AG04449 (cell line): ENCODE measurements at regions not wholly inside any gene's neighbourhood (a gene's known extent, or its start where the extent isn't known, plus 50 kb on each side); places are given as distances from the start of the nearest gene placed in this dataset.

ENCODE experiments used
- CTCF ChIA-PET: fragments of 350-600 bp; formaldehyde crosslinking; extraction: SDS; loops from one replicate; lab custom pipeline; 2021; ENCODE audit warnings: antibody characterized with exemption; lab: Yijun Ruan, JAX
- POLR2A ChIA-PET: fragments of 400-600, 350-600 bp; formaldehyde crosslinking; extraction: SDS; loops from one replicate; lab custom pipeline; 2020; ENCODE audit warnings: antibody characterized with exemption, inconsistent platforms; lab: Yijun Ruan, JAX
- DNase-seq: peaks from one replicate; pipeline ENCODE4 v3.0.0-alpha.2; 2010; ENCODE audit warnings: low read depth, low spot score
- H3K4me3 ChIP-seq: 2 replicates; pipeline ENCODE4 v1.5.1; 2011; ENCODE audit warnings: low read depth, mild to moderate bottlenecking, control low read depth, low read length
- TF ChIP-seq, protein P1 (sequence below): IDR thresholded peaks from one replicate; pipeline ENCODE4 v1.5.1; 2011; ENCODE audit warnings: mild to moderate bottlenecking, moderate library complexity, low read length, control low read depth, inconsistent platforms; ENCODE audit not compliant: insufficient read depth; ENCODE audit errors: missing control alignments

- CTCF ChIA-PET, result no interaction called here
- H3K4me3 ChIP-seq, result no peak overlapping the region
- TF ChIP-seq, protein P1, sequence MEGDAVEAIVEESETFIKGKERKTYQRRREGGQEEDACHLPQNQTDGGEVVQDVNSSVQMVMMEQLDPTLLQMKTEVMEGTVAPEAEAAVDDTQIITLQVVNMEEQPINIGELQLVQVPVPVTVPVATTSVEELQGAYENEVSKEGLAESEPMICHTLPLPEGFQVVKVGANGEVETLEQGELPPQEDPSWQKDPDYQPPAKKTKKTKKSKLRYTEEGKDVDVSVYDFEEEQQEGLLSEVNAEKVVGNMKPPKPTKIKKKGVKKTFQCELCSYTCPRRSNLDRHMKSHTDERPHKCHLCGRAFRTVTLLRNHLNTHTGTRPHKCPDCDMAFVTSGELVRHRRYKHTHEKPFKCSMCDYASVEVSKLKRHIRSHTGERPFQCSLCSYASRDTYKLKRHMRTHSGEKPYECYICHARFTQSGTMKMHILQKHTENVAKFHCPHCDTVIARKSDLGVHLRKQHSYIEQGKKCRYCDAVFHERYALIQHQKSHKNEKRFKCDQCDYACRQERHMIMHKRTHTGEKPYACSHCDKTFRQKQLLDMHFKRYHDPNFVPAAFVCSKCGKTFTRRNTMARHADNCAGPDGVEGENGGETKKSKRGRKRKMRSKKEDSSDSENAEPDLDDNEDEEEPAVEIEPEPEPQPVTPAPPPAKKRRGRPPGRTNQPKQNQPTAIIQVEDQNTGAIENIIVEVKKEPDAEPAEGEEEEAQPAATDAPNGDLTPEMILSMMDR, result no peak
- no peak for DNase-seq
- POLR2A ChIA-PET, result interaction anchor here (0.6 kb wide), 1 partner anchor 607 kb away, joined by 4 read pairs; no protein-coding TSS in a partner anchor
Measured at GRCh38 chr12:43162138-43162537, 389.9 kb downstream of the ADAMTS20 start.

GRCh38 chr12:43159506-43159905 is 392.5 kb downstream of the ADAMTS20 start:
- ChIA-PET CTCF (interaction anchor here (1.5 kb wide), 1 partner anchor 10 kb away, joined by 3 read pairs; no protein-coding TSS in a partner anchor), POLR2A (no interaction called here)
- no peak overlapping the region for H3K4me3 ChIP-seq
- TF ChIP-seq, protein P1, result no peak
- no peak for DNase-seq

- no peak for DNase-seq
- CTCF ChIA-PET, result no interaction called here
- POLR2A ChIA-PET, result no interaction called here
- no peak overlapping the region for H3K4me3 ChIP-seq
- TF ChIP-seq, protein P1, result no peak
Measured at GRCh38 chr12:43158126-43158525, 393.9 kb downstream of the ADAMTS20 start.

GRCh38 chr12:43155376-43155775 is 396.6 kb downstream of the ADAMTS20 start:
- TF ChIP-seq, protein P1, result no peak
- no peak for DNase-seq
- POLR2A ChIA-PET, result no interaction called here
- CTCF ChIA-PET, result no interaction called here
- H3K4me3 ChIP-seq, result no peak overlapping the region

DNA sequence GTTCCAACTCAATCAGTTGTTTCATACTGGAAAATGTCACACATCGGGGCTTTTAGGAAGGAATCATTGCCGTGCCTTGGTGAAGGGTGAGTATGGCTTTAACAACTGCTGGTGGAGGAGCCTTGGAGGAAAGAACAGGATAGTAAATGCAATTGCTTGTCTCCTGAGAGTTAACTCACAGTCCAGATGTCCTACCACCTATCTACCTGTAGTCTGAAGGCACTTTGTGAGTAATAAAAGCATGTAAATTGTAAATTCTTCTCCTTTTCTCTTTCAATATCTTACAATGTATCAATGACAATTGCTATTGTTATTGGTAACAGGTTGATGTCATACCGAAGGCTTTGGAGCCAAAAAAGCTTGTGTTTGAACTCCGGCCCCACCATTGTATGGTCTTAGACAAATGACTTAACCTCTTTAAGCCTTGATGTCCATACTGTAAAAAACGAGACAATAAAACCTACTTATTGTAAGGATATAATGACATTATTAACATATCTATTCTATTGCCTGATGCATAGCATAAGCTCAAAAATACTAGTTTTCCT is 397.4 kb downstream of the ADAMTS20 start:
- no peak for DNase-seq
- H3K4me3 ChIP-seq, result no peak overlapping the region
- ChIA-PET CTCF (no interaction called here), POLR2A (no interaction called here)
- TF ChIP-seq, protein P1, result no peak

DNA sequence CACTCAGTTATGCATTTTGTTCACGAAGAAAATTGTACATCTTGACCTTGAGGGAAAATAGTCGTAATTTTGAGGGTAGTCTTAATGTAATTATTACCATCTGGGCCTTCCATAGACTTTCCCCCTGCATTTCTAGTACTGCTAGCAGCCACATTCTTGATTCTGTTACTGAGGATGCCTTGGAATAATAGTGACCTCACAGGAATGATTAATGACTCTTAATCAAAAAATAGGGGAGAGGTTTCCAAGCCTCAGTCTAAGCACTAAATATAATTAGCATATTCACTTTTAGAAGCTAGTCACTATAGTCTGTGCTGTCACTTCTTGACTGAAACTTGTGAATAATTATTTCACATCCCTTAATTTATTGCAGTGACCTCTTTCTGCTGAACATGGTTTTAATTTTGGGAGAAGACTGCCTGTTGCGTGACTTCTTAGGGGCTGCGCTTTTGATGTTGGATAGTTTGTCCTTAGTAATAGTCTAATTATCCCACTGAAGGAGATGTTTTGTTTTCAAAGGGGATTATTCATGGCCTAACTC is 400.5 kb downstream of the ADAMTS20 start:
- POLR2A ChIA-PET, result interaction anchor here (0.8 kb wide), 1 partner anchor 129 kb away, joined by 3 read pairs; no protein-coding TSS in a partner anchor
- H3K4me3 ChIP-seq, result no peak overlapping the region
- CTCF ChIA-PET, result interaction anchor here (2.3 kb wide), 1 partner anchor 12 kb away, joined by 7 read pairs; no protein-coding TSS in a partner anchor
- TF ChIP-seq, protein P1, result no peak
- peak; percentile 63 for DNase-seq
